GM12878 (cell line): ENCODE measurements at regions not wholly inside any gene's neighbourhood (a gene's known extent, or its start where the extent isn't known, plus 50 kb on each side); places are given as distances from the start of the nearest gene placed in this dataset.

Experiments used
- ASH2L ChIP-seq: fragments of 300-600, 200-600 bp; sonication (generic); IDR thresholded peaks from 2 replicates; pipeline ENCODE4 v1.6.1; 2017; ENCODE audit warnings: low read depth, mild to moderate bottlenecking, borderline replicate concordance
- BACH1 ChIP-seq: fragments of 450-650 bp; IDR thresholded peaks from 2 replicates; pipeline ENCODE4 v1.6.1; 2017; ENCODE audit warnings: mild to moderate bottlenecking, borderline replicate concordance
- BMI1 ChIP-seq: fragments of 450-650 bp; IDR thresholded peaks from 2 replicates; pipeline ENCODE4 v1.6.1; 2016; ENCODE audit warnings: mild to moderate bottlenecking, moderate library complexity, borderline replicate concordance
- GABPA ChIP-seq: IDR thresholded peaks from 2 replicates; pipeline ENCODE4 v1.6.1; 2014; ENCODE audit warnings: antibody characterized with exemption, low read depth, mild to moderate bottlenecking, inconsistent platforms
- HDAC6 ChIP-seq: fragments of 200-600 bp; sonication (generic); IDR thresholded peaks from one replicate; pipeline ENCODE4 v1.8.0; 2017; ENCODE audit warnings: antibody characterized with exemption; ENCODE audit not compliant: unreplicated experiment
- KAT2A ChIP-seq: conservative IDR thresholded peaks from 2 replicates; pipeline ENCODE4 v1.6.1; 2011; ENCODE audit warnings: low read depth, low read length; ENCODE audit not compliant: control insufficient read depth
- MYC ChIP-seq: IDR thresholded peaks from 2 replicates; pipeline ENCODE4 v1.6.1; 2011; ENCODE audit warnings: mild to moderate bottlenecking, low read length, moderate library complexity, inconsistent platforms; ENCODE audit not compliant: insufficient read depth, insufficient replicate concordance, insufficient read length, severe bottlenecking
- NFYA ChIP-seq: IDR thresholded peaks from 2 replicates; pipeline ENCODE4 v1.6.1; 2011; ENCODE audit warnings: low read depth, mild to moderate bottlenecking, low read length, improper control_type of control experiment, borderline replicate concordance
- RAD21 ChIP-seq: IDR thresholded peaks from 2 replicates; pipeline ENCODE4 v1.6.1; 2011; ENCODE audit warnings: mild to moderate bottlenecking, low read depth, low read length, moderate library complexity; ENCODE audit not compliant: insufficient read depth
- RUNX3 ChIP-seq: IDR thresholded peaks from 2 replicates; pipeline ENCODE4 v1.6.1; 2012; ENCODE audit warnings: low read length, inconsistent platforms
- ZNF384 ChIP-seq: IDR thresholded peaks from 2 replicates; pipeline ENCODE4 v1.6.1; 2012; ENCODE audit warnings: low read depth, mild to moderate bottlenecking, low read length, improper control_type of control experiment, borderline replicate concordance
- TF ChIP-seq, protein P1 (sequence below): IDR thresholded peaks from 2 replicates; pipeline ENCODE4 v1.6.1; 2011; ENCODE audit warnings: low read depth, mild to moderate bottlenecking, low read length, moderate library complexity, borderline replicate concordance; ENCODE audit errors: extremely low read depth
- TF ChIP-seq, protein P2 (sequence below): fragments of 450-650 bp; formaldehyde crosslinking; IDR thresholded peaks from 2 replicates; pipeline ENCODE4 v1.5.0; 2022; ENCODE audit warnings: mild to moderate bottlenecking, missing genetic modification characterization
- TF ChIP-seq, protein P3 (sequence below): fragments of 450-650 bp; formaldehyde crosslinking; IDR thresholded peaks from 2 replicates; pipeline ENCODE4 v1.4.0; 2022; ENCODE audit warnings: mild to moderate bottlenecking, moderate library complexity

DNA sequence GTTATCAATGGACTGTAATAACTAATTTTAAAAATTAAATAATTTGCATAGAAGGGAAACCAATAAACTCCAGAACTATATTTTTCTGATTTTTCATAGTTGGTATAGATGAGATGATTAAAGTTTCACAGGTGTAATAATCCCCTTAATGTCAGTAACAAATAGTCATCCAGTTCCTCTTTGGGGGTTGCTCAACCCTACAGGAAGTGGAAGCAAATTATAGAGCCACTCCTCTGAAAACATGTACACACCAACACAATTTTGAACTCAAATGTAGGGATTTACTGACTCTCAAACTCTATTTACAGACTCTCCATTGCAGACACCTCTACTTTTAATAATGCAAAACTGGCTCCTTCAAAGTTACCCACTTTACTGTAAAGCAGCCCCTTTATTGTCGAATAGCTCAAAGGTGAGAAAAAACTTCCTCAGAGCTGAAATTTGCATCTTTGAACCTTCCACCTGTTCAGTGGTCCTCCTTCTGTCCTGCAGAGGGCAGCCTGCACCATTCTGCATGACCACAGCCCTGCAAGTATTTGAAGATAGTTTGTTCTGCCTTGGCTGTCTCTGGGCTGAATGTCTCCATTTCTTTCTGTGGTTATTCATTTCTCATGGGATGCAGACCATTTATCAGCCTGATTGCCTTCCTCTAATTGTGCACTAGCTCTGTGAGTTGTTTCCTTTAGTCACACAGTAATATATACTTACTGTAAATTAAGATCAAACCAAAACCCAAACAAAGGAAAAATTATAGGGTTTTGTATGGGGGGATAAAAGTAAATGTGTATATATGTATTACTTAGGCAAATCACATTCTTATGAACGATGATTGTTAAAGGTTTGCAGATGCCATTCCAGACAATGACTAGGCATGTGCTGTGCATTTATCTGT, 383.2 kb upstream of the SGCD start (continued):
- no peak for TF ChIP-seq MYC
- no peak for TF ChIP-seq HDAC6
- peak; percentile 83 for TF ChIP-seq RAD21
- TF ChIP-seq, protein P1, sequence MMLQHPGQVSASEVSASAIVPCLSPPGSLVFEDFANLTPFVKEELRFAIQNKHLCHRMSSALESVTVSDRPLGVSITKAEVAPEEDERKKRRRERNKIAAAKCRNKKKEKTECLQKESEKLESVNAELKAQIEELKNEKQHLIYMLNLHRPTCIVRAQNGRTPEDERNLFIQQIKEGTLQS = no peak
- no peak for TF ChIP-seq ASH2L
- TF ChIP-seq ZNF384 = no peak
- TF ChIP-seq BMI1 = no peak
- TF ChIP-seq, protein P2, sequence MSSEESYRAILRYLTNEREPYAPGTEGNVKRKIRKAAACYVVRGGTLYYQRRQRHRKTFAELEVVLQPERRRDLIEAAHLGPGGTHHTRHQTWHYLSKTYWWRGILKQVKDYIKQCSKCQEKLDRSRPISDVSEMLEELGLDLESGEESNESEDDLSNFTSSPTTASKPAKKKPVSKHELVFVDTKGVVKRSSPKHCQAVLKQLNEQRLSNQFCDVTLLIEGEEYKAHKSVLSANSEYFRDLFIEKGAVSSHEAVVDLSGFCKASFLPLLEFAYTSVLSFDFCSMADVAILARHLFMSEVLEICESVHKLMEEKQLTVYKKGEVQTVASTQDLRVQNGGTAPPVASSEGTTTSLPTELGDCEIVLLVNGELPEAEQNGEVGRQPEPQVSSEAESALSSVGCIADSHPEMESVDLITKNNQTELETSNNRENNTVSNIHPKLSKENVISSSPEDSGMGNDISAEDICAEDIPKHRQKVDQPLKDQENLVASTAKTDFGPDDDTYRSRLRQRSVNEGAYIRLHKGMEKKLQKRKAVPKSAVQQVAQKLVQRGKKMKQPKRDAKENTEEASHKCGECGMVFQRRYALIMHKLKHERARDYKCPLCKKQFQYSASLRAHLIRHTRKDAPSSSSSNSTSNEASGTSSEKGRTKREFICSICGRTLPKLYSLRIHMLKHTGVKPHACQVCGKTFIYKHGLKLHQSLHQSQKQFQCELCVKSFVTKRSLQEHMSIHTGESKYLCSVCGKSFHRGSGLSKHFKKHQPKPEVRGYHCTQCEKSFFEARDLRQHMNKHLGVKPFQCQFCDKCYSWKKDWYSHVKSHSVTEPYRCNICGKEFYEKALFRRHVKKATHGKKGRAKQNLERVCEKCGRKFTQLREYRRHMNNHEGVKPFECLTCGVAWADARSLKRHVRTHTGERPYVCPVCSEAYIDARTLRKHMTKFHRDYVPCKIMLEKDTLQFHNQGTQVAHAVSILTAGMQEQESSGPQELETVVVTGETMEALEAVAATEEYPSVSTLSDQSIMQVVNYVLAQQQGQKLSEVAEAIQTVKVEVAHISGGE (CRISPR knock-in tag) = no peak
- no peak for TF ChIP-seq BACH1
- peak; percentile 68 for TF ChIP-seq RUNX3
- no peak for TF ChIP-seq GABPA
- TF ChIP-seq KAT2A = no peak
- TF ChIP-seq, protein P3, sequence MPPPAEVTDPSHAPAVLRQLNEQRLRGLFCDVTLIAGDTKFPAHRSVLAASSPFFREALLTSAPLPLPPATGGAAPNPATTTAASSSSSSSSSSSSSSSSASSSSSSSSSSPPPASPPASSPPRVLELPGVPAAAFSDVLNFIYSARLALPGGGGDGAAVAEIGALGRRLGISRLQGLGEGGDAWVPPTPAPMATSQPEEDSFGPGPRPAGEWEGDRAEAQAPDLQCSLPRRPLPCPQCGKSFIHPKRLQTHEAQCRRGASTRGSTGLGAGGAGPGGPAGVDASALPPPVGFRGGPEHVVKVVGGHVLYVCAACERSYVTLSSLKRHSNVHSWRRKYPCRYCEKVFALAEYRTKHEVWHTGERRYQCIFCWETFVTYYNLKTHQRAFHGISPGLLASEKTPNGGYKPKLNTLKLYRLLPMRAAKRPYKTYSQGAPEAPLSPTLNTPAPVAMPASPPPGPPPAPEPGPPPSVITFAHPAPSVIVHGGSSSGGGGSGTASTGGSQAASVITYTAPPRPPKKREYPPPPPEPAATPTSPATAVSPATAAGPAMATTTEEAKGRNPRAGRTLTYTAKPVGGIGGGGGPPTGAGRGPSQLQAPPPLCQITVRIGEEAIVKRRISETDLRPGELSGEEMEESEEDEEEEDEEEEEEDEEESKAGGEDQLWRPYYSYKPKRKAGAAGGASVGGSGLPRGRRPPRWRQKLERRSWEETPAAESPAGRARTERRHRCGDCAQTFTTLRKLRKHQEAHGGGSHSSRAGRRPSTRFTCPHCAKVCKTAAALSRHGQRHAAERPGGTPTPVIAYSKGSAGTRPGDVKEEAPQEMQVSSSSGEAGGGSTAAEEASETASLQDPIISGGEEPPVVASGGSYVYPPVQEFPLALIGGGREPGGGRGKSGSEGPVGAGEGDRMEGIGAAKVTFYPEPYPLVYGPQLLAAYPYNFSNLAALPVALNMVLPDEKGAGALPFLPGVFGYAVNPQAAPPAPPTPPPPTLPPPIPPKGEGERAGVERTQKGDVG (CRISPR knock-in tag) = no peak
- TF ChIP-seq NFYA = no peak
